DND-41 (cell line): ENCODE measurements at regions not wholly inside any gene's neighbourhood (a gene's known extent, or its start where the extent isn't known, plus 50 kb on each side); places are given as distances from the start of the nearest gene placed in this dataset.

Source experiments
- ATAC-seq: fragments of 200-7000 bp; cut with Tn5 transposase; 3 replicates; pipeline ENCODE4 v1.9.1; 2021; ENCODE audit warnings: low read depth; ENCODE audit not compliant: insufficient read depth
- DNase-seq: peaks from one replicate; pipeline ENCODE4 v3.0.0-alpha.2; 2020
- H2AFZ ChIP-seq: 2 replicates; pipeline ENCODE4 v1.6.0; 2012; ENCODE audit warnings: low read depth, low read length
- H3K27ac ChIP-seq: 2 replicates; pipeline ENCODE4 v1.5.1; 2012; ENCODE audit warnings: low read length, inconsistent platforms
- H3K27me3 ChIP-seq: fragments of 200-600 bp; sonication (generic); 2 replicates; pipeline ENCODE4 v1.6.0; 2012; ENCODE audit warnings: low read length, mild to moderate bottlenecking, inconsistent platforms; ENCODE audit not compliant: insufficient read depth, poor library complexity
- H3K36me3 ChIP-seq: 2 replicates; pipeline ENCODE4 v1.5.1; 2012; ENCODE audit warnings: low read length, inconsistent platforms; ENCODE audit not compliant: insufficient read depth
- H3K4me1 ChIP-seq: 2 replicates; pipeline ENCODE4 v1.5.1; 2012; ENCODE audit warnings: mild to moderate bottlenecking, low read length; ENCODE audit not compliant: insufficient read depth
- H3K4me2 ChIP-seq: 2 replicates; pipeline ENCODE4 v1.6.0; 2012; ENCODE audit warnings: mild to moderate bottlenecking, moderate library complexity, low read length, inconsistent platforms; ENCODE audit not compliant: insufficient read depth
- H3K4me3 ChIP-seq, 2 experiments: fragments of 200-600 bp in 1 of 2; shearing (Covaris generic) in 1 of 2; 2 replicates each; pipeline ENCODE4 v1.5.1; 2012 to 2016; ENCODE audit warnings: inconsistent platforms in 2 of 2, low read length in 2 of 2, mild to moderate bottlenecking in 2 of 2, low read depth in 1 of 2, moderate library complexity in 1 of 2
- H3K79me2 ChIP-seq: 2 replicates; pipeline ENCODE4 v1.6.0; 2012; ENCODE audit warnings: low read length, inconsistent platforms; ENCODE audit not compliant: insufficient read depth
- H3K9ac ChIP-seq: 2 replicates; pipeline ENCODE4 v1.6.0; 2012; ENCODE audit warnings: low read depth, mild to moderate bottlenecking, inconsistent platforms, low read length, moderate library complexity
- H3K9me3 ChIP-seq: 2 replicates; pipeline ENCODE4 v1.5.1; 2012; ENCODE audit warnings: low read length, moderate library complexity, mild to moderate bottlenecking, inconsistent platforms; ENCODE audit not compliant: insufficient read depth, severe bottlenecking
- H4K20me1 ChIP-seq: 2 replicates; pipeline ENCODE4 v1.6.0; 2012; ENCODE audit warnings: low read length; ENCODE audit not compliant: insufficient read depth
- EZH2 ChIP-seq: IDR thresholded peaks from 3 replicates; pipeline ENCODE4 v1.6.1; 2012; ENCODE audit warnings: borderline replicate concordance, low read depth, mild to moderate bottlenecking, moderate library complexity, low read length, inconsistent platforms; ENCODE audit not compliant: severe bottlenecking
- TF ChIP-seq, protein P1 (sequence below): IDR thresholded peaks from 2 replicates; pipeline ENCODE4 v1.5.1; 2012; ENCODE audit warnings: borderline replicate concordance, low read length, moderate library complexity, mild to moderate bottlenecking; ENCODE audit not compliant: poor library complexity, severe bottlenecking; ENCODE audit errors: extremely low read depth

DNA sequence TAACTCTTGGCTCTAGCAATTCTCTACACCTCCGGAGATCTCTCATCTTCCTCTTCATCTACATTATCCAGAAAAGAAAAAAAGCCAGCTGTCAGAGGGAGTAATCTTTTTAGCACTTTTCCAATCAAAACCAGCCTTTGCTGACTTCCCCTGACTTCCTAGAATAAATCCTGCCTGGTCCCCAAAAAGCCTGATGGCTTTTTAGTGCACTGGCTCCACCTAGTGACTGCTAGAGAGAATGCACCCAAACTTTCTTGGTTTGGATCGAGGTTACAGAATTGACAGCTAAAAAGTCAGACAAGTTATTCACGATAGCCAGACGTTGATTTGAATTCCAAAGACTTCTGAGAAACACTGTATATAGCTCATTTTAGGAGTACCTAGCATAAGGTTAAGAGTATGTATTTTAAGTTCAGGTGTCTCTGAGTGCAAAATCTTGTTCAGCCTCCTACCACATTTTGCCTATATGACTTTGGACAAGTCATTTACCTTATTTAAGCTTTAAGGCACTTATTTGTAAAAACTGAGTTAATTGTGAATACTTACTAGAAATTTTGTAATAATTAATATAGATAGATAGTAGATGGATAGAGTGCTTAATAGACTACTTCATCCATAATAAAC is 185.7 kb upstream of the GRIN2B start:
- no peaks in the 10 kb centered on the region for H3K9me3 ChIP-seq
- no peak overlapping the region for H3K4me3 ChIP-seq
- H3K36me3 ChIP-seq, result no peaks in the 10 kb centered on the region
- no peak overlapping the region for H3K27ac ChIP-seq
- H3K79me2 ChIP-seq, result no peaks in the 10 kb centered on the region
- H3K9ac ChIP-seq, result no peak overlapping the region
- ATAC-seq (peak; percentile 55; the same call in 2 of the 3 replicates), DNase-seq (peak; percentile 51)
- no peaks in the 10 kb centered on the region for H3K4me1 ChIP-seq
- H4K20me1 ChIP-seq, result no peaks in the 10 kb centered on the region
- H3K27me3 ChIP-seq, result no peaks in the 10 kb centered on the region
- H2AFZ ChIP-seq, result no peak overlapping the region
- H3K4me2 ChIP-seq, result no peak overlapping the region
- no peak for TF ChIP-seq EZH2
- TF ChIP-seq, protein P1, sequence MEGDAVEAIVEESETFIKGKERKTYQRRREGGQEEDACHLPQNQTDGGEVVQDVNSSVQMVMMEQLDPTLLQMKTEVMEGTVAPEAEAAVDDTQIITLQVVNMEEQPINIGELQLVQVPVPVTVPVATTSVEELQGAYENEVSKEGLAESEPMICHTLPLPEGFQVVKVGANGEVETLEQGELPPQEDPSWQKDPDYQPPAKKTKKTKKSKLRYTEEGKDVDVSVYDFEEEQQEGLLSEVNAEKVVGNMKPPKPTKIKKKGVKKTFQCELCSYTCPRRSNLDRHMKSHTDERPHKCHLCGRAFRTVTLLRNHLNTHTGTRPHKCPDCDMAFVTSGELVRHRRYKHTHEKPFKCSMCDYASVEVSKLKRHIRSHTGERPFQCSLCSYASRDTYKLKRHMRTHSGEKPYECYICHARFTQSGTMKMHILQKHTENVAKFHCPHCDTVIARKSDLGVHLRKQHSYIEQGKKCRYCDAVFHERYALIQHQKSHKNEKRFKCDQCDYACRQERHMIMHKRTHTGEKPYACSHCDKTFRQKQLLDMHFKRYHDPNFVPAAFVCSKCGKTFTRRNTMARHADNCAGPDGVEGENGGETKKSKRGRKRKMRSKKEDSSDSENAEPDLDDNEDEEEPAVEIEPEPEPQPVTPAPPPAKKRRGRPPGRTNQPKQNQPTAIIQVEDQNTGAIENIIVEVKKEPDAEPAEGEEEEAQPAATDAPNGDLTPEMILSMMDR, result peak; percentile 97

DNA sequence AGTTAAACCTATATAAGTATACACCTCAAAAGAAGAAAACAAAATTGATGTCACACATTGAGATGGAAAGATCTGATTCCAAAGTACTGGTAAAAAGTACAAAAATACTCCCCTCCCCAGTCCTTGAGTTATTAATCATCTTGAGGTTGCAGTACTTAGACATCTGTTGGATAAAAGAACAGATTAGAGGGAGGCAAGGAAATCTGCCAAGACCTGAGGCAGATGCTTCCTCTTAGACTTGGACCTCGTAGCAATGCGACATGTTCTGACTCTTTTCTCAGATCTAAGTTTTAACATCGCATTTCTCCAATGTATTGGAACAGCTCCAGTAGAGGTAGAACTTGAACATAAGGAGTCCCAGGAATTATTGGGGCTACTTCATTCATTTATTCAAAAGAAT is 187.9 kb upstream of the GRIN2B start:
- no peak overlapping the region for H3K4me2 ChIP-seq
- no peaks in the 10 kb centered on the region for H4K20me1 ChIP-seq
- no peak overlapping the region for H3K4me3 ChIP-seq
- no peaks in the 10 kb centered on the region for H3K4me1 ChIP-seq
- H3K9me3 ChIP-seq, result no peaks in the 10 kb centered on the region
- H3K36me3 ChIP-seq, result no peaks in the 10 kb centered on the region
- H3K27me3 ChIP-seq, result no peaks in the 10 kb centered on the region
- TF ChIP-seq, protein P1, result no peak
- TF ChIP-seq EZH2, result no peak
- no peak overlapping the region for H2AFZ ChIP-seq
- DNase-seq (no peak), ATAC-seq (no peak)
- H3K27ac ChIP-seq, result no peak overlapping the region
- H3K79me2 ChIP-seq, result no peaks in the 10 kb centered on the region
- no peak overlapping the region for H3K9ac ChIP-seq

DNA sequence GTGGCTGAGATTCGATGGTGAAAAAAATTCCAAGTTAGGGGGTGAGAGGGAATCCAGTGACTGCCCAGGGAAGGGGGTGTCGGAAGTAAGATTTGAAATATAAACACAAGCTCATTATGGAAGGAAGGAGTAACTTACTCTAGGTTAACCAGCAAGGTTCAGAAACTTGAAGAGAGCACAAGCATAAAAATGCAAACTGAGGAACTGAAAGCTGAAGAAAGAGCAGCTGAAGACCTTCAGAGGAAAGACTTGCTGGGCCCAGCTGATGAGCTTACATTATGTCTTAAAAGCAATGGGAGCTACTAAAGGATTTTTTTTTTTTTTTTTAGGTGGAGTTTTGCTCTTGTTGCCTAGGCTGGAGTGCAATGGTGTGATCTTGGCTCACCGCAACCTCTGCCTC is 189.7 kb upstream of the GRIN2B start:
- ATAC-seq, result no peak
- no peak for TF ChIP-seq EZH2
- TF ChIP-seq, protein P1, result no peak
- no peak overlapping the region for H3K27ac ChIP-seq

More for the DNA sequence above, 189.7 kb upstream of the GRIN2B start:
- Histone ChIP-seq H2AFZ (no peak overlapping the region), H3K9me3 (no peaks in the 10 kb centered on the region), H3K9ac (no peak overlapping the region), H3K4me2 (no peak overlapping the region), H4K20me1 (no peaks in the 10 kb centered on the region), H3K4me3 (no peak overlapping the region), H3K79me2 (no peaks in the 10 kb centered on the region), H3K27me3 (no peaks in the 10 kb centered on the region), H3K4me1 (no peaks in the 10 kb centered on the region), H3K36me3 (no peaks in the 10 kb centered on the region)
- no peak for DNase-seq
